ENCODE measurements at regions not wholly inside any gene's neighbourhood (a gene's known extent, or its start where the extent isn't known, plus 50 kb on each side); places are given as distances from the start of the nearest gene placed in this dataset.

DNA sequence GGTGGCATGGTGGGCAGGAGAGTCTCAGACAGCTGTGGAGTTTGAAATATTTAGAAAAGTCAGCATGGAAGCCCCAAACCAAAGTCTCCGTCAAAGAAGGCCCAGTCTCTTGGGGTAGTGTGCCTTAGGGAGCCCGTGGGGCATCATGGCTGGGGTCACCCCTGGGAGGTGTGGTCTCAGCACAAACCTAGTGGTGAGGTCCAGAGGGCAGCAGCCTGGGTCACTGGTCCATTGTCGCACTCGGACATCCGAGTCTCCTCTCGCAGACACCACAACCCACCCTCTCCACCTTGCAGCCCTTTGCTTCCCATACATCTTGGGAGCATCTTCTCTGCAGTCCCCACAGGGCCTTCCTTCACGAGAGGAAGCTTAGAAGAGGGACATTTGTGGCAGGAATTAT lies 588.0 kb upstream of the TMEM132C start:
- TF ChIP-seq GATA2 (IDR thresholded peaks at IDR 0.05; ENCODE audit: low read depth, low read length) = no peak
- no peak for TF ChIP-seq GATA3 (IDR thresholded peaks at IDR 0.05; ENCODE audit: low read depth, low read length)

DNA sequence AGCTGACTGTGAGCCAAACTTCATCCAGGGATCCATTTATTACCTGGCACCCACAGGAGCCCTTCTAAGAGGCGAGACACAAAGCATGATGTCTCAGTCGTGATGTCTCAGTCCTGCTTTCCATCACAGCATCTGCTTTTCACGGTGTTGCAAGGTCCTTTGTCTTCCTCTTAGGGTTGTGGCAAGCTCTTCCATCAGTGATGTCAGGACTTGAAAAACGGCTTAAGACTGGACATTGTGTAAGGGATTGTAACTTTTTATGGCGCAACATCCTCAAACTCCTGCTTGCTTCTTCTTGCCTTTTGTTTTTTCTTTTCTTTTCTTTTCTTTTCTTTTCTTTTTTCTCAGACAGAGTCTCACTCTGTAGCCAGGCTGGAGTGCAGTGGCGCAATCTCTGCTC lies 586.5 kb upstream of the TMEM132C start:
- no peak for TF ChIP-seq GATA3 (IDR thresholded peaks at IDR 0.05; ENCODE audit: low read depth, low read length)
- no peak for TF ChIP-seq GATA2 (IDR thresholded peaks at IDR 0.05; ENCODE audit: low read depth, low read length)

DNA sequence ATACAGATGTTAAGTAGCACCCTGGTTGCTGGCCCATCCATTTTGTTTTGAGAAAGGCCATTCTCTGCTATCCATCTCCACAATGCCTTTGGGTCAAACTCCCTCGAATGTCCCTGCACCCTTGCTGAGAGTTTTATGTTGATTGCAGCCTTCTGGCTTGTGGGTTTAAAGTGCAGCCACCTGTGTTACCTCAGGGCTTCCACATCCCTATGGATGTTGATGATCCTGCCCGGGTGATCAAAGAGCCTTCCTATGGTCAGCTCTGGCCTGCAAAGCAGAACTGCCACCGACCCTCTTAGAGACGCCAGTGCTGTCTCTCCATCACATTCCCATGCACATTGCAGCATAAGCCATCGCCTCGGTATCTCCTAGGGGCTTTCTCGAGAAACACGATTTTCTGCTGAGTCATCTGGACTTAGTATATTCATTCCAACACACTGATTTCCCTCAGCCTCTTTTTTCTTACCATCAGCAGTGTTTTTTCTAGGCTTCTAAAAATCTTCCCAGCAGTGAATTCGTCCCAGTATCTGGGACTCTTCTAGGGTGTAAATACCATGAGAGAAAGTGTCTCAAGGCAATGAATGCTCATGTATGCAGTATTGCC lies 585.7 kb upstream of the TMEM132C start:
- TF ChIP-seq GATA2 (IDR thresholded peaks at IDR 0.05; ENCODE audit: low read depth, low read length) (no peak), GATA3 (IDR thresholded peaks at IDR 0.05; ENCODE audit: low read depth, low read length) (no peak)

DNA sequence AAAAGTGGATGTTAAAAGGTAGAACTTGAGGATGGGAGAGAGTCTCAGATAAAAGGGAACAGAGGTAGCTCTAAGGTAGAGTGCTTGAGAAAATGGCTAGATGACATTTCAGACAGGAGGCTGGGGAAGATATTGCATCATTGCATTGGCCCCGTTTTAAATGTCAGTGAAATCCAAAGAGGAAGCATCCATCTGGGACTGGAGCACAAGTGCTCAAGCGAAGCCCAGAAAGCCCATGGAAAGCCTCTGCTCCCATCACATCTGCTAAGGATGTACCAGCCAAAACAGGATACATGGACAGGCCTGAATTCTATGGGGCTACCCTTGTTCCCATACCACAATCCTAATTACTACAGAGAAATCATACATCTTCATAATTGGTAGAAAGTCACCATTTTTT lies 581.5 kb upstream of the TMEM132C start:
- no peak for TF ChIP-seq GATA2 (IDR thresholded peaks at IDR 0.05; ENCODE audit: low read depth, low read length)
- TF ChIP-seq GATA3 (IDR thresholded peaks at IDR 0.05; ENCODE audit: low read depth, low read length) = no peak

DNA sequence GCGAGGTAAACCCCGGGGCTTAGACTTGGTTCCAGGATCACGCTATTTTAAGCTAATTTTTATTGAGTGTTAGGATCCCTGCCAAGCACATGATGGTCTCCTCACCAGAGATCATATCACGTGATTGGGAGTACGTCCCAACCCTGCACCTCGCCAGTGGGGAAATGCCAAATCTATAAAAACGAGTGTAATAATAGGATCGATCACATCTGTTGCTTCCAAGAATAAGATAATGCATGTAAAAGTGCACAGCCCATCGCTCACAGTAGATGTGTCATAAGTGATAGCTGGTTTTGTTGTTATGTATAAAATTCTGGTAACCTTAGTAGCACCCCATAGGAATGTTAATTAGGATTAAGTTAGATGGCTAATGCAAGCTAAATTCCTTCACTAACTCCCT lies 581.0 kb upstream of the TMEM132C start:
- no peak for TF ChIP-seq GATA2 (IDR thresholded peaks at IDR 0.05; ENCODE audit: low read depth, low read length)
- TF ChIP-seq GATA3 (IDR thresholded peaks at IDR 0.05; ENCODE audit: low read depth, low read length) = no peak

DNA sequence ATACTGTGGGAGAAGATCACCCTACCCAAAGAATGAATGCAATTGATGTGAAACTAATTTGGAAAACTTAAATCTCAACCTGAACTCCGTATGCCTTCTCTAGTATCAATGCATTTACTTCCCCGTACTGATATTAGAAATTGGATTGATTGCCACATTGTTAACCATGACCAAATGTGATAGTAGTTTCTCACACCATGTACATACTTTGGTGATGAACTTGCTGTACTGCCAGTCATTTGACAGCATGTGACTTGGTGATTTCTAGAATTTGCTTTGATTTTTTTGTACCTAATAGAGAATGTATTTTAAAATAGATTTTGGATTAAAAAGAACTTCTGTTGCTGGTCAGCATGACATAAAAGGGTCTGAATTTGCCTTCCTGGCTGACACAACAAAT lies 579.8 kb upstream of the TMEM132C start:
- TF ChIP-seq GATA2 (IDR thresholded peaks at IDR 0.05; ENCODE audit: low read depth, low read length) (no peak), GATA3 (IDR thresholded peaks at IDR 0.05; ENCODE audit: low read depth, low read length) (no peak)

DNA sequence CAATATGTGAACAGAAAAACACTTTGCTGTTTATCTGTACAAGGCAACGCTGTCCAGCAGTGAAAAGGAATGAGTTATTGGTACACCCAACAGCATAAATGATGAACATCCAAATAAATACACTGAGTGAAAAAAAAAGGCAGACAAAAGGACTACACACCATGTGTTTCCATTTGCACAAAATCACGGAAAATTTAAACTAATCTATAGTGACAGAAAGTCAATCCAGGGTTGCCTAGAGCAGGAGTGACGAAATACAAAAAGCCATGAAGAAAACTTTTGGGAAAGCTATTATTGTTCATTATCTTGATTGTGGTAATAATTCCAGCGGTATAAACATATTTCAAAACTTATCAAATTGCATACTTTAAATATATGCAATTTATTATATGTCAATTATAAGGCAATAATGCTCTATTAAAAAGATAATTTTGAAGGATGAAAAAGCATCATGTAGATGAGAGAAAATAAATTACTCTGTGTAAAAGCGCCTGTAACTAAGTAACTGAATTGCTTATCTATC lies 578.0 kb upstream of the TMEM132C start:
- TF ChIP-seq GATA2 (IDR thresholded peaks at IDR 0.05; ENCODE audit: low read depth, low read length) = no peak
- no peak for TF ChIP-seq GATA3 (IDR thresholded peaks at IDR 0.05; ENCODE audit: low read depth, low read length)

DNA sequence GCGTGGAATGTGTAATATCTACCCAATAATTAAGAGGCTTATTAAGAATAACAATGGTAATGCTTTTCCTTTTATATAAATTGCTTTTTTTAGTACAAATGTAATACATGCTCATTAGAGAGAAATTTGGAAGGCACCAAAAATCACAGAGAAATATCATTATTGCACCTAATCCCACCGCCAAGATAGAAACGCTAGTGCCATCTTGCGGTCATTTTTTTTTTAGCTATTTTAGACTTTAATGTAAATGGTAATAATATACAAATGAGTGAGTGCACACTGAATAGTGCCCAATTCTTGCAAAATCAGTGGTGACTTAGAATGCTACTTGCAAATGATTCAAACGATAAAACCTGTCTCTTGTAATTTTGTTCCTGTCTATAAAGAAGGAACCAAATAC lies 576.8 kb upstream of the TMEM132C start:
- TF ChIP-seq GATA2 (IDR thresholded peaks at IDR 0.05; ENCODE audit: low read depth, low read length) = no peak
- TF ChIP-seq GATA3 (IDR thresholded peaks at IDR 0.05; ENCODE audit: low read depth, low read length) = no peak

DNA sequence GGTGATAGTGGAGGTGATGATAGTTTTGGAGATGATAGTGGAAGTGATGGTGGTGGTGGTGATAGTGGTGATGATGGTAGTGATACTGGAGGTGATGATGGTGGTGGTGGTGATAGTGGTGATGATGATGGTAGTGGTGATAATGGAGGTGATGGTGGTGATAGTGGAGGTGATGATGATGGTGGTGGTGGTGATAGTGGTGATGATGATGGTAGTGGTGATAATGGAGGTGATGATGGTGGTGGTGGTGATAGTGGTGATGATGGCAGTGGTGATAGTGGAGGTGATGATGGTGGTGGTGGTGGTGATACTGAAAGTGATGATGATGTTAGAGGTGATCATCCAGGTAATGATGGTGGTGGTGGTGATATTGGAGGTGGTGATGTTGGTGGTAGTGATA lies 570.0 kb upstream of the TMEM132C start:
- no peak for TF ChIP-seq GATA2 (IDR thresholded peaks at IDR 0.05; ENCODE audit: low read depth, low read length)
- no peak for TF ChIP-seq GATA3 (IDR thresholded peaks at IDR 0.05; ENCODE audit: low read depth, low read length)

DNA sequence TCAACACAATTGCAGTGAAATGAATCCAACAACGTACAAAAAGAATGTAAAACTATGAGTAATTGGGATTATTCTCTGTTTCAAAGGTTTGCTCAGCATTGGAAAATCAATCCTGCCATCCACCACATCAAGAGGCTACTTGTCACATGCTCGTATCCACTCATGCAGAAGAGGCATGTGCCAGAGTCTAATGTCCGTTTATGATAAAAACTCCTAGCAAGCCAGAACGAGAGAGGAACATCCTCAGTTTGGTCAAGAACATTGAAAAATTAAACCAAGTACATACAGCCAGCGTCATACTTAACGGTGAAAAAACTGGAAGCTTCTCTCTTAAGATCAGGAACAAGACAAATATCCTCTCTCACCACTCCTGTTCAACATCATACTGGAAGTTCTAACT lies 563.9 kb upstream of the TMEM132C start:
- TF ChIP-seq GATA2 (IDR thresholded peaks at IDR 0.05; ENCODE audit: low read depth, low read length) (no peak), GATA3 (IDR thresholded peaks at IDR 0.05; ENCODE audit: low read depth, low read length) (no peak)

DNA sequence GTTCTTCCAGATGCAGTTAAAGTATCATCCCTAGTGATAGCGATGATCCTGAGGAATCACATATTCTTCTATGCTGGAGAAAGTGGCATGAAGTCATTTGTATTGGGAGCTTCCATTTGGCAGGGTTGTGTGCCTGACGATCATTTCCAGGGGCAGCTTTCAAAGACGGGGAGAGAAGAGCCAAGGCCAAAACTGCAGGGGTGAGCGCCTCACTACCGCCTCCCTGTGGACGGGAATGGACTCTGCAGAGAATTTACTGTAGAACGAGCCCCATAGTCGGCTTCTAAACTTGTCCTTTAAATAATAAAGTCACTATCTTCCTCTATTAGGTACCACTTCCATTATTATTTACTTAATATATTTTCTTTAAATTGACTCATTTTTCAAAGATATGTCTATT lies 555.9 kb upstream of the TMEM132C start:
- TF ChIP-seq GATA2 (IDR thresholded peaks at IDR 0.05; ENCODE audit: low read depth, low read length) = no peak
- TF ChIP-seq GATA3 (IDR thresholded peaks at IDR 0.05; ENCODE audit: low read depth, low read length) = no peak

DNA sequence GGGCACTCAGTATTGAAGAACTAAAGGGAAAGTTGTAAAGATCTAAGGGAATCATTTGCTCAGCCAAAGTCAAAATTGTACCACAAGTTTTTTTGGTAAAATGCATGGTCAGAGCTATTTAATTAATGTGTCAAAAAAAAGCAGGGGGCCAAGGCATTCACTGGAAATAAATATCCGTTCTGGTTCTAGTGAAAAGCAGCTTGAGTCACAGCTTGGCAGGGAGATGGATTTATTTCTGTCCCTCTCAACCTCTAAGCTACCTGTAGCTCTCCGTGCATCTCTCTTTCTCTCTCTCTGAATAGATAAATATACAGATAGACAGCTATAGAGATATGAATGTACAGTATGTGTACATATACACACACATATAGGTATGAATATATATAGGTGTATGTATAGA lies 554.4 kb upstream of the TMEM132C start:
- TF ChIP-seq GATA2 (IDR thresholded peaks at IDR 0.05; ENCODE audit: low read depth, low read length) (no peak), GATA3 (IDR thresholded peaks at IDR 0.05; ENCODE audit: low read depth, low read length) (no peak)

DNA sequence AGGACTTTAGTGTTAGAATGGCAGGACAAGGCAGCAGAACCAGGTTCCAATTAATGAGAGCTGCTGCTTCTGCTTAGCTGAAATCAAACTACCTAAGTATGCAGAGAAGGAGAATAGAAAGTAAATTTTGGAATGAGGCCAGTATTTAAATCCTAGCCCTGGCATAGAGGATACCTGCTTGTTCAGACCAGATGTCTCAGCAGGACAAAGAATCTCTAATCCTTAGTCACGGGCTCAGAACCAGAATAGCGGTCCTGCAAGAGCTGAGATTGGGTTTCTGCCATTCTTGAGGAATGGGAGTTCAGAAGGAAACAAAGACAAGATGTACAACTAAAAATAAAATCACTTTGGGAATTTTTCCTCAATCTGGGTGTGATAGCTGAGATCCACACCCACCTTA lies 550.8 kb upstream of the TMEM132C start:
- no peak for TF ChIP-seq GATA3 (IDR thresholded peaks at IDR 0.05; ENCODE audit: low read depth, low read length)
- TF ChIP-seq GATA2 (IDR thresholded peaks at IDR 0.05; ENCODE audit: low read depth, low read length) = no peak

DNA sequence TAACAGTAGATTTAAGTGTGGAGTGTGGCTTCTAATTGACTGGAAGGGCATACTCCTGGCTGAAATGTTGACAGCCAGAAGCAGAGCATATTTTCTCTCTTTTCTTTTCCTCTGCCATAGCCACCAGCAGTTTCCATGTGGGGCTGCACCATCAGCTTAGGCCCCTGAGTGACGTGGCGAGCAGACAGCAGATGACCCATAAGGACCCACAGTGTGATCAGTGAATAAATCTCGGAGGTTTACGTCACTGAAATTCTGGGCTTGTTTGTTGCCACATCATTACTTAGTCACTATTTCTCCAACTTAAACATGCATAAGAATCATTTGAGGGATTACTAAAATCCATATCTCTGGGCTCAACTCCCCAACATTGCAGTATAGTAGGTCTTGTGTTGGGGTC lies 549.7 kb upstream of the TMEM132C start:
- TF ChIP-seq GATA3 (IDR thresholded peaks at IDR 0.05; ENCODE audit: low read depth, low read length) (no peak), GATA2 (IDR thresholded peaks at IDR 0.05; ENCODE audit: low read depth, low read length) (no peak)

DNA sequence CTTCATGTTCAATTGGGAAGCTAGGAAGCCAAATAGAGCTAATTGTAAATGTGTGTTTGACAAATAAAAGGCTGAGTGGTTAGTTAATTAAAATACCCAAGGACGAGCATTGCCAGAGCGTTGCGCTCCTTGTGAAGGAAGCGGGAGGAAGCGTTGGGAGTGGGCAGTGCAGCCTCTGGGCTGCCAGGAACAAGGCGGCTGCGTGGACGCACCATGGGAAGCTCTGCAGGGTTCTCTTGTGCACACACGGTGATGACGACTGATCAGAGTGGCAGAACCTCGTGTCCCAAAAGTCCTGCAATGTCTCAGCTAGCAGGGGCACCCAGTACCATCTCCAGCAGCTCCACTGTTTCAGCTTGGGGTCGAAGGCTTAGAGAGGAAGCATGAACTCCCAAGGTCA lies 546.6 kb upstream of the TMEM132C start:
- TF ChIP-seq GATA2 (IDR thresholded peaks at IDR 0.05; ENCODE audit: low read depth, low read length) (no peak), GATA3 (IDR thresholded peaks at IDR 0.05; ENCODE audit: low read depth, low read length) (no peak)

DNA sequence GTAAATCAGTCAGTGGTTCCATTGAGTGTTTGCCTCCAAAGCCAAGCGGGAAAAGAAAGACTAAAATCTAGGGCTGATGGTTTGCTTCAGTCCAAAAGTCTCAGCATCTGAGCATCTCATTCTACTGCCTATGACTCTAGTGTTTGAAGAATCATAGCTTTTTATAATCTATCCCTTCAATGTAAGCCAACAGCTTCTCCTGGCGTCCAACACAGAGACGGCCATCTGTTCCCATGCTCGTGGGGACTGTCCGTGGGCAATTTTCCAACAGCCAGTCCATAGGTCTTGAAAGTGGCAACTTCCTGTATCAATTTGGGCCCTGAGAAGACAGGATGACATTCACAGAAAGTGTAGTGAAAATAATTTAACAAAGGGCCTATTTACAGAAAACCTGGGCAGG lies 544.4 kb upstream of the TMEM132C start:
- TF ChIP-seq GATA2 (IDR thresholded peaks at IDR 0.05; ENCODE audit: low read depth, low read length) (no peak), GATA3 (IDR thresholded peaks at IDR 0.05; ENCODE audit: low read depth, low read length) (no peak)

All from SH-SY5Y (cell line).